Smooth muscle cell (in vitro differentiated cells): ENCODE measurements at regions not wholly inside any gene's neighbourhood (a gene's known extent, or its start where the extent isn't known, plus 50 kb on each side); places are given as distances from the start of the nearest gene placed in this dataset.
"Not testable (repeated sequence)": the region's sequence is repeated elsewhere in the genome, so short reads cannot be mapped to it uniquely, and the experiment has no call there.

Experiments used
- DNase-seq: peaks from one replicate; lab custom pipeline; 2025; ENCODE audit not compliant: unreplicated experiment; lab: John Stamatoyannopoulos, UW
- H2AFZ ChIP-seq: fragments of 200-600 bp; sonication (generic); 2 replicates; pipeline ENCODE4 v1.6.0; 2016; ENCODE audit warnings: antibody characterized with exemption, low read depth, mild to moderate bottlenecking
- H3F3A ChIP-seq: fragments of 200-600 bp; sonication (generic); 2 replicates; pipeline ENCODE4 v1.6.0; 2017; ENCODE audit warnings: antibody characterized with exemption, low read depth
- H3K27ac ChIP-seq: fragments of 200-600 bp; sonication (generic); 2 replicates; pipeline ENCODE4 v1.5.1; 2016; ENCODE audit warnings: low read depth, mild to moderate bottlenecking
- H3K27me3 ChIP-seq: fragments of 200-600 bp; sonication (generic); 2 replicates; pipeline ENCODE4 v1.6.1; 2016; ENCODE audit warnings: low read depth, mild to moderate bottlenecking
- H3K36me3 ChIP-seq: fragments of 200-600 bp; sonication (generic); 2 replicates; pipeline ENCODE4 v1.5.1; 2016; ENCODE audit warnings: low read depth
- H3K4me1 ChIP-seq: fragments of 200-600 bp; sonication (generic); 2 replicates; pipeline ENCODE4 v1.5.1; 2016; ENCODE audit warnings: low read depth
- H3K4me2 ChIP-seq: fragments of 200-600 bp; sonication (generic); 2 replicates; pipeline ENCODE4 v1.6.0; 2016; ENCODE audit warnings: mild to moderate bottlenecking
- H3K4me3 ChIP-seq: fragments of 200-600 bp; sonication (generic); 2 replicates; pipeline ENCODE4 v1.5.1; 2016; ENCODE audit warnings: mild to moderate bottlenecking
- H3K79me2 ChIP-seq: fragments of 200-600 bp; sonication (generic); 2 replicates; pipeline ENCODE4 v1.6.0; 2016; ENCODE audit warnings: low read depth, mild to moderate bottlenecking
- H3K9ac ChIP-seq: fragments of 200-600 bp; sonication (generic); 2 replicates; pipeline ENCODE4 v1.6.0; 2016; ENCODE audit warnings: low read depth
- H3K9me3 ChIP-seq: fragments of 200-600 bp; sonication (generic); replicated peaks from 2 replicates; pipeline ENCODE4 v1.5.1; 2016; ENCODE audit warnings: low read depth
- H4K20me1 ChIP-seq: fragments of 200-600 bp; sonication (generic); 2 replicates; pipeline ENCODE4 v1.6.0; 2016; ENCODE audit warnings: low read depth
- CTCF ChIP-seq: fragments of 200-600 bp; sonication (generic); IDR thresholded peaks from 2 replicates; pipeline ENCODE4 v1.5.1; 2017; ENCODE audit warnings: borderline replicate concordance, mild to moderate bottlenecking, antibody characterized with exemption; ENCODE audit not compliant: insufficient read depth, poor library complexity, severe bottlenecking
- whole genome bisulfite sequencing: methylation state at CpG from one replicate; pipeline ENCODE4 v1.1.7; 2016; ENCODE audit warnings: low lambda C conversion rate; 5-methylcytosine and 5-hydroxymethylcytosine counted together

GRCh38 chr9:134571326-134571931, 70.2 kb upstream of the COL5A1 start:
- Histone ChIP-seq H3K27me3 (no peaks in the 10 kb centered on the region), H3K4me2 (no peak overlapping the region), H3K4me3 (no peak overlapping the region), H4K20me1 (no peaks in the 10 kb centered on the region), H3K4me1 (peaks cover 12% of the 10 kb centered on the region), H3K9me3 (no peaks in the 10 kb centered on the region), H3K36me3 (no peaks in the 10 kb centered on the region), H3K79me2 (no peaks in the 10 kb centered on the region), H2AFZ (no peak overlapping the region), H3K27ac (no peak overlapping the region), H3F3A (peaks cover 14% of the 10 kb centered on the region), H3K9ac (no peak overlapping the region)
- no peak for DNase-seq
- 92% methylated on average over 12 of the region's 12 CpGs for WGBS
- no peak for TF ChIP-seq CTCF

DNA sequence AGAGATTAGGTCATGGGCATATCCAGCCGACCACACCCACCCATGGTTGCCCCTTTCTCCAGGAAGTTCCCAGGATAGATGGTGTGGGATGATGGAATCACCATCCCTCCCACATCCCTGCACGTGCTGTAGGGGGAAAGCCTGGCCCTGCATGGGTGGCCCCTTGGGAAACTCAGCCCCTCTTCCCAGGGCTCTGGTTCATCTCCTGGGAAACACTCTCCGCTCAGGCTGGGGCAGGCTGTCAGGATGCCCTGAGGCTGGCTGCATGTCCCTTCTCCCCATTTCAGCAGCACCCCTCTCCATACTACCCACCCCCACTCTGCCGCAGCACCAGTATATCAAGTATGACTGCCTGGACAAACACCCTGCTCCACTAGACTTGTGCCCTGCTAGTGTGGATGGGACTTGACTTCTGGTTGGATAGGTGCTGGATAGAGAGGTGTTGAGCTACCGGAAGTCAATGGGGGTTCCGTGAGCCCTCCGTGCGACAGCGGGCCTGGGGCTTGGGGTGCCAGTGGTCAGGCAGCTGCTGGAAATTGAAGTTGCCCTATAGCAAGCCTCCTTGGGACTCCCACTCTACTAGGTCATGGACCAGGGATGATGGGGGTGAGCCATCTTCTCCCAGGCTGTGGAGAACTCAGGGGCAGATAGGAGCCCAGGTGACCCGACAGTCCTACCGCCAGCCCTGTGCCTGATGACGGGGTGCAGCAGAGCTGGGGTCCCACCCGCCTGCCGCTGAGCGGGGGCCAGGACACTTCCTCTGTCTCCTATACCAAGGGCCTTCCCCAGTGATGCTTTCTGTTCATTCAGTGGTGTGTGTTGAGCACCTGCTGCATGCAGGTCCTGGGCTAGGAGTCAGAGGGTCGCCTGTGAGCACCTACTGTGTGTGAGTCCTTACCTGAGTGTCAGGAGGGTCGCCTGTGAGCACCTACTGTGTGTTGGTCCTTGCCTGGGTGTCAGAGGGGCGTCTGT, 69.4 kb upstream of the COL5A1 start:
- Histone ChIP-seq H3K4me2 (no peak overlapping the region), H3K9me3 (no peaks in the 10 kb centered on the region), H3K27ac (no peak overlapping the region), H3K36me3 (no peaks in the 10 kb centered on the region), H3K79me2 (no peaks in the 10 kb centered on the region), H3K27me3 (no peaks in the 10 kb centered on the region), H3F3A (peaks cover 14% of the 10 kb centered on the region), H2AFZ (no peak overlapping the region), H4K20me1 (no peaks in the 10 kb centered on the region), H3K4me3 (no peak overlapping the region), H3K9ac (no peak overlapping the region), H3K4me1 (peaks cover 12% of the 10 kb centered on the region)
- 92% methylated on average over 18 of the region's 18 CpGs for WGBS
- no peak for DNase-seq
- TF ChIP-seq CTCF, result no peak

GRCh38 chr9:134574686-134575085, 66.9 kb upstream of the COL5A1 start:
- not testable (repeated sequence) for H3K36me3 ChIP-seq, H3K4me3 ChIP-seq, DNase-seq, H3K27ac ChIP-seq, H3K4me2 ChIP-seq, H4K20me1 ChIP-seq, H3K9me3 ChIP-seq, H3K27me3 ChIP-seq, H2AFZ ChIP-seq, H3K79me2 ChIP-seq, H3K9ac ChIP-seq
- peaks cover 14% of the 10 kb centered on the region for H3F3A ChIP-seq
- 89% methylated on average over 6 of the region's 6 CpGs for WGBS
- peaks cover 12% of the 10 kb centered on the region for H3K4me1 ChIP-seq

DNA sequence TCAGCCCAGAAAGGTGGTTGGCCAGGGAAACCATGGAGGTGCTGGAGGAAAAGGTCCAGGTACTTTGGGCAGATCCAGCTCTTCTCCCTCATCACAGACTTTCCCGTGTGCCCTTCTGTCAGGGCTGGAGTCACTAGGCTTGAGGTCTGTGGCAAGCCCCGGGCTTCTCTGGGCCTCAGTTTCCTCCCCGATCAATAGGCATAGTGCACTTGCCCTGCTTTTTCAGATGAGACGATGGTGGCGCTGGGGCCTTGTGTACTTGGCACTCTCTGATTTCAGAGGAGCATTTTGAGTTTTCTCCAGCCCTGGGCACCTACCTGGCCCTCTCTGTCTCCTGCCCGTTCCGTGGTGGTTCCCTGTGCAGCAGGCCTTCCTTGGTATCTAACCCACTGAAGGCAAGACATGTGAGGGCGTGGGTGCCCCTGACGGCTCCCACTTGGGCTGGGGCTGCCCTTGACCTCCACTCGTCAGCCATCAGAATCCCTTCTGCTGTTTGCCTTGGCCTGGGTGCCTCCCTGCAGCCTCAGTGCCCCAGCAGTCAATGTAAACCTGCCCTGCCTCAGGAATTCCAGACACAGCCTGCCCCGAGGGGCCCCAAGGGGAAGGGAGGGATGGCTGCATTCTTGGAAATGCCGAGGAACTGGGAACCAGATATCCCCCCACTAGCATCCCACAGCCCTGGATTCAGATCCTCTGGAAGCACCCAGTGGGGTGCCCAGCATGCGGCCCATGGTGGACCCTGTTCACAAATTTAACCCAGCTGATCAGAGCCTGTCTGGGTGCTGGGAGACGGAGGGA, 66.3 kb upstream of the COL5A1 start:
- Histone ChIP-seq H3K79me2 (no peaks in the 10 kb centered on the region), H3K4me2 (peak overlapping the region; percentile 78), H3K9me3 (peaks cover 3% of the 10 kb centered on the region), H3K27me3 (no peaks in the 10 kb centered on the region), H3F3A (peaks cover 14% of the 10 kb centered on the region), H3K4me3 (no peak overlapping the region), H3K9ac (no peak overlapping the region), H4K20me1 (no peaks in the 10 kb centered on the region), H3K27ac (peak overlapping the region; percentile 63), H3K36me3 (peaks cover 3% of the 10 kb centered on the region), H3K4me1 (peaks cover 12% of the 10 kb centered on the region), H2AFZ (peak overlapping the region; percentile 25)
- WGBS, result 74% methylated on average over 14 of the region's 14 CpGs
- TF ChIP-seq CTCF, result no peak
- no peak for DNase-seq
